DND-41 (cell line): ENCODE measurements at regions not wholly inside any gene's neighbourhood (a gene's known extent, or its start where the extent isn't known, plus 50 kb on each side); places are given as distances from the start of the nearest gene placed in this dataset.

Experiments
- ATAC-seq: fragments of 200-7000 bp; cut with Tn5 transposase; 3 replicates; pipeline ENCODE4 v1.9.1; 2021; ENCODE audit warnings: low read depth; ENCODE audit not compliant: insufficient read depth
- DNase-seq: peaks from one replicate; pipeline ENCODE4 v3.0.0-alpha.2; 2020
- H2AFZ ChIP-seq: 2 replicates; pipeline ENCODE4 v1.6.0; 2012; ENCODE audit warnings: low read depth, low read length
- H3K27ac ChIP-seq: 2 replicates; pipeline ENCODE4 v1.5.1; 2012; ENCODE audit warnings: low read length, inconsistent platforms
- H3K27me3 ChIP-seq: fragments of 200-600 bp; sonication (generic); 2 replicates; pipeline ENCODE4 v1.6.0; 2012; ENCODE audit warnings: low read length, mild to moderate bottlenecking, inconsistent platforms; ENCODE audit not compliant: insufficient read depth, poor library complexity
- H3K36me3 ChIP-seq: 2 replicates; pipeline ENCODE4 v1.5.1; 2012; ENCODE audit warnings: low read length, inconsistent platforms; ENCODE audit not compliant: insufficient read depth
- H3K4me1 ChIP-seq: 2 replicates; pipeline ENCODE4 v1.5.1; 2012; ENCODE audit warnings: mild to moderate bottlenecking, low read length; ENCODE audit not compliant: insufficient read depth
- H3K4me2 ChIP-seq: 2 replicates; pipeline ENCODE4 v1.6.0; 2012; ENCODE audit warnings: mild to moderate bottlenecking, moderate library complexity, low read length, inconsistent platforms; ENCODE audit not compliant: insufficient read depth
- H3K4me3 ChIP-seq, 2 experiments: fragments of 200-600 bp in 1 of 2; shearing (Covaris generic) in 1 of 2; 2 replicates each; pipeline ENCODE4 v1.5.1; 2012 to 2016; ENCODE audit warnings: inconsistent platforms in 2 of 2, low read length in 2 of 2, mild to moderate bottlenecking in 2 of 2, low read depth in 1 of 2, moderate library complexity in 1 of 2
- H3K79me2 ChIP-seq: 2 replicates; pipeline ENCODE4 v1.6.0; 2012; ENCODE audit warnings: low read length, inconsistent platforms; ENCODE audit not compliant: insufficient read depth
- H3K9ac ChIP-seq: 2 replicates; pipeline ENCODE4 v1.6.0; 2012; ENCODE audit warnings: low read depth, mild to moderate bottlenecking, inconsistent platforms, low read length, moderate library complexity
- H3K9me3 ChIP-seq: 2 replicates; pipeline ENCODE4 v1.5.1; 2012; ENCODE audit warnings: low read length, moderate library complexity, mild to moderate bottlenecking, inconsistent platforms; ENCODE audit not compliant: insufficient read depth, severe bottlenecking
- H4K20me1 ChIP-seq: 2 replicates; pipeline ENCODE4 v1.6.0; 2012; ENCODE audit warnings: low read length; ENCODE audit not compliant: insufficient read depth
- CTCF ChIP-seq: IDR thresholded peaks from 2 replicates; pipeline ENCODE4 v1.5.1; 2012; ENCODE audit warnings: borderline replicate concordance, low read length, moderate library complexity, mild to moderate bottlenecking; ENCODE audit not compliant: poor library complexity, severe bottlenecking; ENCODE audit errors: extremely low read depth
- EZH2 ChIP-seq: IDR thresholded peaks from 3 replicates; pipeline ENCODE4 v1.6.1; 2012; ENCODE audit warnings: borderline replicate concordance, low read depth, mild to moderate bottlenecking, moderate library complexity, low read length, inconsistent platforms; ENCODE audit not compliant: severe bottlenecking

- H3K36me3 ChIP-seq, result no peaks in the 10 kb centered on the region
- H3K9me3 ChIP-seq, result no peaks in the 10 kb centered on the region
- TF ChIP-seq EZH2 (no peak), CTCF (no peak)
- no peaks in the 10 kb centered on the region for H4K20me1 ChIP-seq
- no peak overlapping the region for H3K4me2 ChIP-seq
- H3K79me2 ChIP-seq, result no peaks in the 10 kb centered on the region
- H2AFZ ChIP-seq, result no peak overlapping the region
- no peak for DNase-seq
- H3K27ac ChIP-seq, result no peak overlapping the region
- H3K4me3 ChIP-seq, result no peak overlapping the region
- no peak overlapping the region for H3K9ac ChIP-seq
- H3K4me1 ChIP-seq, result no peaks in the 10 kb centered on the region
- no peak for ATAC-seq
- H3K27me3 ChIP-seq, result peaks cover 2% of the 10 kb centered on the region
These were observed 124.2 kb upstream of the TRPM3 start for GRCh38 chr9:71245651-71246050.

- Histone ChIP-seq H3K4me1 (no peaks in the 10 kb centered on the region), H3K79me2 (no peaks in the 10 kb centered on the region), H3K4me3 (no peak overlapping the region), H3K36me3 (no peaks in the 10 kb centered on the region), H3K9me3 (no peaks in the 10 kb centered on the region), H4K20me1 (no peaks in the 10 kb centered on the region), H3K27me3 (peaks cover 2% of the 10 kb centered on the region), H3K27ac (no peak overlapping the region), H3K4me2 (no peak overlapping the region), H2AFZ (no peak overlapping the region), H3K9ac (no peak overlapping the region)
- ATAC-seq (no peak), DNase-seq (no peak)
- TF ChIP-seq CTCF (no peak), EZH2 (no peak)
These were observed 122.5 kb upstream of the TRPM3 start for GRCh38 chr9:71243951-71244350.

GRCh38 chr9:71242081-71242480 is 120.7 kb upstream of the TRPM3 start:
- TF ChIP-seq CTCF, result no peak
- TF ChIP-seq EZH2, result no peak
- H3K36me3 ChIP-seq, result no peaks in the 10 kb centered on the region
- H3K9ac ChIP-seq, result no peak overlapping the region
- H4K20me1 ChIP-seq, result no peaks in the 10 kb centered on the region
- H3K4me3 ChIP-seq, result no peak overlapping the region
- H3K27me3 ChIP-seq, result peaks cover 2% of the 10 kb centered on the region
- H3K4me2 ChIP-seq, result no peak overlapping the region
- H2AFZ ChIP-seq, result no peak overlapping the region
- H3K27ac ChIP-seq, result no peak overlapping the region
- H3K79me2 ChIP-seq, result no peaks in the 10 kb centered on the region
- no peaks in the 10 kb centered on the region for H3K4me1 ChIP-seq
- no peaks in the 10 kb centered on the region for H3K9me3 ChIP-seq
- ATAC-seq, result no peak
- DNase-seq, result no peak

GRCh38 chr9:71237051-71237450 is 115.6 kb upstream of the TRPM3 start:
- Histone ChIP-seq H3K27ac (no peak overlapping the region), H3K79me2 (no peaks in the 10 kb centered on the region), H3K4me1 (no peaks in the 10 kb centered on the region), H2AFZ (no peak overlapping the region), H3K4me2 (no peak overlapping the region), H3K27me3 (peaks cover 4% of the 10 kb centered on the region), H3K9ac (no peak overlapping the region), H3K36me3 (no peaks in the 10 kb centered on the region), H3K4me3 (no peak overlapping the region), H3K9me3 (no peaks in the 10 kb centered on the region), H4K20me1 (no peaks in the 10 kb centered on the region)
- no peak for TF ChIP-seq EZH2
- TF ChIP-seq CTCF, result no peak
- no peak for DNase-seq
- no peak for ATAC-seq
